Neuronal stem cell (in vitro differentiated cells): ENCODE measurements at regions not wholly inside any gene's neighbourhood (a gene's known extent, or its start where the extent isn't known, plus 50 kb on each side); places are given as distances from the start of the nearest gene placed in this dataset.
"Not testable (repeated sequence)": the region's sequence is repeated elsewhere in the genome, so short reads cannot be mapped to it uniquely, and the experiment has no call there.

Experiments used
- DNase-seq: peaks from one replicate; pipeline ENCODE4 v3.0.0-alpha.2; 2013; ENCODE audit warnings: low spot score
- H2AFZ ChIP-seq: one replicate; pipeline ENCODE4 v1.6.1; 2013; ENCODE audit warnings: mild to moderate bottlenecking, low read length, inconsistent platforms
- H2AK5ac ChIP-seq: 2 replicates; pipeline ENCODE4 v1.6.1; 2013; ENCODE audit warnings: low read depth, mild to moderate bottlenecking, inconsistent platforms, low read length, moderate library complexity, mixed read lengths
- H2BK120ac ChIP-seq: 2 replicates; pipeline ENCODE4 v1.6.1; 2013; ENCODE audit warnings: low read depth, mild to moderate bottlenecking, inconsistent platforms, low read length, moderate library complexity, mixed read lengths
- H2BK12ac ChIP-seq: one replicate; pipeline ENCODE4 v1.6.1; 2013; ENCODE audit warnings: low read length, inconsistent platforms
- H2BK15ac ChIP-seq: 2 replicates; pipeline ENCODE4 v1.6.1; 2013; ENCODE audit warnings: mild to moderate bottlenecking, low read length, inconsistent platforms, mixed read lengths
- H2BK5ac ChIP-seq: one replicate; pipeline ENCODE4 v1.6.1; 2013; ENCODE audit warnings: inconsistent platforms, mild to moderate bottlenecking, low read length, moderate library complexity
- H3K14ac ChIP-seq: one replicate; pipeline ENCODE4 v1.6.1; 2013; ENCODE audit warnings: low read length, inconsistent platforms
- H3K18ac ChIP-seq: 2 replicates; pipeline ENCODE4 v1.6.1; 2013; ENCODE audit warnings: low read length, inconsistent platforms
- H3K23ac ChIP-seq: 2 replicates; pipeline ENCODE4 v1.6.1; 2013; ENCODE audit warnings: low read depth, mild to moderate bottlenecking, mixed read lengths, low read length, inconsistent platforms; ENCODE audit not compliant: poor library complexity
- H3K27ac ChIP-seq: replicated peaks from 3 replicates; pipeline ENCODE4 v1.5.1; 2013; ENCODE audit warnings: low read length, inconsistent platforms
- H3K27me3 ChIP-seq, 3 experiments: 2 replicates each; pipeline ENCODE4 v1.6.1; 2013; ENCODE audit warnings: low read length in 3 of 3, mild to moderate bottlenecking in 2 of 3, inconsistent platforms in 1 of 3, low read depth in 1 of 3, mixed read lengths in 1 of 3, moderate library complexity in 1 of 3; ENCODE audit not compliant: control insufficient read depth in 3 of 3, insufficient read depth in 3 of 3
- H3K36me3 ChIP-seq, 2 donors: replicated peaks in 1 of 2; 2 replicates each; pipeline ENCODE4 v1.6.1; 2013; ENCODE audit warnings: low read length in 2 of 2; ENCODE audit not compliant: control insufficient read depth in 2 of 2, insufficient read depth in 2 of 2
- H3K4ac ChIP-seq: 2 replicates; pipeline ENCODE4 v1.6.1; 2013; ENCODE audit warnings: inconsistent platforms, mild to moderate bottlenecking, low read length, moderate library complexity
- H3K4me1 ChIP-seq, 2 donors: 1 replicate in 1 of 2; 2 replicates in 1 of 2; pipeline ENCODE4 v1.6.1; 2013; ENCODE audit warnings: low read length in 2 of 2, low read depth in 1 of 2; ENCODE audit not compliant: control insufficient read depth in 2 of 2, insufficient read depth in 1 of 2
- H3K4me2 ChIP-seq: one replicate; pipeline ENCODE4 v1.6.1; 2013; ENCODE audit warnings: mild to moderate bottlenecking, low read length, inconsistent platforms; ENCODE audit not compliant: insufficient read depth, poor library complexity, severe bottlenecking
- H3K4me3 ChIP-seq, 2 donors: 2 replicates each; pipeline ENCODE4 v1.5.1; 2013; ENCODE audit warnings: low read length in 2 of 2, mild to moderate bottlenecking in 2 of 2, inconsistent platforms in 1 of 2, moderate library complexity in 1 of 2
- H3K79me1 ChIP-seq: one replicate; pipeline ENCODE4 v1.6.1; 2013; ENCODE audit warnings: low read depth, mild to moderate bottlenecking, inconsistent platforms, low read length, moderate library complexity
- H3K9ac ChIP-seq: one replicate; pipeline ENCODE4 v1.6.1; 2013; ENCODE audit warnings: mild to moderate bottlenecking, low read depth, low read length, inconsistent platforms; ENCODE audit not compliant: poor library complexity
- H3K9me3 ChIP-seq, 2 donors: replicated peaks in 1 of 2; 2 replicates each; pipeline versions ENCODE3 to v1.6.1; 2013; ENCODE audit warnings: low read length in 2 of 2, mild to moderate bottlenecking in 2 of 2, inconsistent platforms in 1 of 2, low read depth in 1 of 2, mixed read lengths in 1 of 2, moderate library complexity in 1 of 2; ENCODE audit not compliant: control insufficient read depth in 2 of 2, insufficient read depth in 1 of 2
- H4K8ac ChIP-seq: one replicate; pipeline ENCODE4 v1.6.1; 2013; ENCODE audit warnings: low read depth, mild to moderate bottlenecking, inconsistent platforms, low read length, moderate library complexity
- H4K91ac ChIP-seq: one replicate; pipeline ENCODE4 v1.6.1; 2013; ENCODE audit warnings: low read length, low read depth, mild to moderate bottlenecking, inconsistent platforms; ENCODE audit not compliant: poor library complexity
- WGBS, 2 donors: extraction: QIAGEN DNeasy Blood & Tissue Kit; methylation state at CpG; one replicate each; pipeline ENCODE4 v1.1.7; 2013; ENCODE audit warnings: missing lambda C conversion rate in 2 of 2, mixed read lengths in 1 of 2; ENCODE audit not compliant: insufficient read length in 2 of 2, insufficient replicate concordance in 1 of 2; ENCODE audit errors: extremely low coverage in 2 of 2; 5-methylcytosine and 5-hydroxymethylcytosine counted together

- Histone ChIP-seq H3K27me3 (no peaks in the 10 kb centered on the region), H3K23ac (no peak overlapping the region), H2BK5ac (no peak overlapping the region), H2AK5ac (no peak overlapping the region), H2AFZ (no peak overlapping the region), H3K4me2 (no peak overlapping the region), H3K4me1 (no peaks in the 10 kb centered on the region), H2BK15ac (no peak overlapping the region), H3K9me3 (no peaks in the 10 kb centered on the region), H3K4me3 (no peak overlapping the region), H4K8ac (no peak overlapping the region), H2BK12ac (no peak overlapping the region), H4K91ac (no peak overlapping the region), H3K36me3 (no peaks in the 10 kb centered on the region), H3K14ac (no peak overlapping the region), H3K18ac (no peak overlapping the region), H3K79me1 (no peaks in the 10 kb centered on the region), H2BK120ac (no peak overlapping the region), H3K27ac (no peak overlapping the region), H3K9ac (no peak overlapping the region), H3K4ac (no peak overlapping the region)
- WGBS, 2 donors = no CpG with 5 or more reads among the region's 1 CpG
- DNase-seq = no peak
Observed at GRCh38 chr3:174583396-174583795, 275.7 kb upstream of the NAALADL2 start.

- H3K27me3 ChIP-seq, H3K4me1 ChIP-seq, H2AK5ac ChIP-seq, H3K4ac ChIP-seq, H3K9me3 ChIP-seq, H3K14ac ChIP-seq, H3K36me3 ChIP-seq, H3K23ac ChIP-seq, H2BK12ac ChIP-seq, H2BK15ac ChIP-seq, H4K8ac ChIP-seq, H4K91ac ChIP-seq, H3K27ac ChIP-seq, H3K79me1 ChIP-seq, H2BK5ac ChIP-seq, DNase-seq, H3K18ac ChIP-seq, H3K9ac ChIP-seq, H3K4me3 ChIP-seq, H2BK120ac ChIP-seq, H2AFZ ChIP-seq, H3K4me2 ChIP-seq: not testable (repeated sequence)
- no CpG with 5 or more reads among the region's 1 CpG for WGBS, 2 donors
Observed at GRCh38 chr3:174587137-174587536, 272.0 kb upstream of the NAALADL2 start.

DNA sequence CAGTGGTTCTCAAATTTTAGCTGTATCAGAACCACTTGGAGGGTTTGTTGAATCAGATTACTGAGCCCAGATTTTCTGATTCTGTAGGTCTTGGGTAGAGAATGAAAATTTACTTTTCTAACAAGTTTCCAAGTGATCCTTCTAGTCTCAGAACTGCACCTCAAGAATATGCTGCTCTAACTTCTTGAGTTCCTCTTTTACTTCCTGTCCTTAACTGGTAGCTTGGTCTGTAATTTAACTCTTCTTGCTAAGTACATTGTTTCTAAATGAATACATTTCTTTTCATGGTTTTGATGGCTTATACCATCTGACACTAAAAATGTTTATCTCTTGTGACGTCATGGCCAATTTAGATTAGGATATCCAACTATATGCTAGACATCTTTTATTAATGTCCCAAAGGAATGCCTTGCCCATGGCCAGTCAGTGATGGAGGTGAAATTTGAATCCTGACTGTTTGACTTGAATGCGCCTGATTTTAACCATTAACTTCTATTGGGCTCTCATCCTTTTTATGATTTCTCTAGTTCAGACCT is 262.6 kb upstream of the NAALADL2 start:
- DNase-seq = no peak
- no peak overlapping the region for H2BK12ac ChIP-seq
- no peak overlapping the region for H3K14ac ChIP-seq
- no peak overlapping the region for H2AK5ac ChIP-seq
- H2AFZ ChIP-seq = no peak overlapping the region
- no peaks in the 10 kb centered on the region for H3K27me3 ChIP-seq
- no peak overlapping the region for H3K9ac ChIP-seq
- H3K18ac ChIP-seq = no peak overlapping the region
- H3K4me3 ChIP-seq = no peak overlapping the region
- H3K9me3 ChIP-seq = no peaks in the 10 kb centered on the region
- no peak overlapping the region for H4K8ac ChIP-seq
- no peaks in the 10 kb centered on the region for H3K4me1 ChIP-seq
- H3K4me2 ChIP-seq = no peak overlapping the region
- no peak overlapping the region for H2BK5ac ChIP-seq
- no peak overlapping the region for H3K23ac ChIP-seq
- no peak overlapping the region for H3K27ac ChIP-seq
- no CpG with 5 or more reads among the region's 2 CpGs for WGBS, 2 donors
- no peaks in the 10 kb centered on the region for H3K79me1 ChIP-seq
- H3K4ac ChIP-seq = no peak overlapping the region
- H3K36me3 ChIP-seq = no peaks in the 10 kb centered on the region
- no peak overlapping the region for H2BK15ac ChIP-seq
- no peak overlapping the region for H4K91ac ChIP-seq
- H2BK120ac ChIP-seq = no peak overlapping the region

DNA sequence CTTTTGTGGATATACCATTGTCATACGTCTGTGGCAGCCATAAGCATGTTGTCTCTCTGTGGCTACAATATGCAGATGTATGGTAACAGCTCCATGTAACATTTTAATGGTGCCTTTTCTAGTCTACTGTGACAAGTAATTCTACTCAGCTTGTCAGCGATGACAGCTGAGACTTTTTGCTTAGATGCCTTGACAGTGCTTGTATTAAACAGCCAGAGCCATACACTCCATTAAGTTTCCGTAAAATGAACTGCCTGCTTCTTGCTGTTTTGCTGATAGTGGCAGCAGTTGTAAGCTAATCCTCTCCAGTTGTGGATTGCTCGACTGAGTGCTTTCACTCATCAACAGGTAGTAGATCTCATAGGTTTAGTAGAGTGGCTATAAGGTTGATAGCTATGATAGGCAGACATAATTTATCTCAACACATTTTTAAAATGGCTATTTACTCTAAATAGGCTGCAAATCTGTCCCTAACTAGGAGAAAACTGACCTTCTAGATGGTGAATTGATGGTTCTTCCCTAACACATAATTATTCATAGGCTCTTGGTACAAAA is 260.2 kb upstream of the NAALADL2 start:
- H3K14ac ChIP-seq = no peak overlapping the region
- no peak overlapping the region for H2BK5ac ChIP-seq
- H3K27ac ChIP-seq = no peak overlapping the region
- H2AK5ac ChIP-seq = no peak overlapping the region
- no peaks in the 10 kb centered on the region for H3K4me1 ChIP-seq
- no peak overlapping the region for H4K8ac ChIP-seq
- no peak for DNase-seq
- no CpG with 5 or more reads among the region's 4 CpGs for WGBS, 2 donors
- H3K18ac ChIP-seq = no peak overlapping the region
- H3K36me3 ChIP-seq = no peaks in the 10 kb centered on the region
- H2AFZ ChIP-seq = no peak overlapping the region
- no peaks in the 10 kb centered on the region for H3K27me3 ChIP-seq
- H3K4me2 ChIP-seq = no peak overlapping the region
- no peak overlapping the region for H4K91ac ChIP-seq
- no peaks in the 10 kb centered on the region for H3K9me3 ChIP-seq
- no peak overlapping the region for H3K4me3 ChIP-seq
- H2BK15ac ChIP-seq = no peak overlapping the region
- H3K23ac ChIP-seq = no peak overlapping the region
- no peak overlapping the region for H3K9ac ChIP-seq
- H2BK12ac ChIP-seq = no peak overlapping the region
- no peaks in the 10 kb centered on the region for H3K79me1 ChIP-seq
- H2BK120ac ChIP-seq = no peak overlapping the region
- H3K4ac ChIP-seq = no peak overlapping the region
